Neuronal stem cell (in vitro differentiated cells): ENCODE measurements at regions not wholly inside any gene's neighbourhood (a gene's known extent, or its start where the extent isn't known, plus 50 kb on each side); places are given as distances from the start of the nearest gene placed in this dataset.

Source experiments
- DNase-seq: peaks from one replicate; pipeline ENCODE4 v3.0.0-alpha.2; 2013; ENCODE audit warnings: low spot score
- H2AFZ ChIP-seq: one replicate; pipeline ENCODE4 v1.6.1; 2013; ENCODE audit warnings: mild to moderate bottlenecking, low read length, inconsistent platforms
- H2AK5ac ChIP-seq: 2 replicates; pipeline ENCODE4 v1.6.1; 2013; ENCODE audit warnings: low read depth, mild to moderate bottlenecking, inconsistent platforms, low read length, moderate library complexity, mixed read lengths
- H2BK120ac ChIP-seq: 2 replicates; pipeline ENCODE4 v1.6.1; 2013; ENCODE audit warnings: low read depth, mild to moderate bottlenecking, inconsistent platforms, low read length, moderate library complexity, mixed read lengths
- H2BK12ac ChIP-seq: one replicate; pipeline ENCODE4 v1.6.1; 2013; ENCODE audit warnings: low read length, inconsistent platforms
- H2BK15ac ChIP-seq: 2 replicates; pipeline ENCODE4 v1.6.1; 2013; ENCODE audit warnings: mild to moderate bottlenecking, low read length, inconsistent platforms, mixed read lengths
- H2BK5ac ChIP-seq: one replicate; pipeline ENCODE4 v1.6.1; 2013; ENCODE audit warnings: inconsistent platforms, mild to moderate bottlenecking, low read length, moderate library complexity
- H3K14ac ChIP-seq: one replicate; pipeline ENCODE4 v1.6.1; 2013; ENCODE audit warnings: low read length, inconsistent platforms
- H3K18ac ChIP-seq: 2 replicates; pipeline ENCODE4 v1.6.1; 2013; ENCODE audit warnings: low read length, inconsistent platforms
- H3K23ac ChIP-seq: 2 replicates; pipeline ENCODE4 v1.6.1; 2013; ENCODE audit warnings: low read depth, mild to moderate bottlenecking, mixed read lengths, low read length, inconsistent platforms; ENCODE audit not compliant: poor library complexity
- H3K27ac ChIP-seq: replicated peaks from 3 replicates; pipeline ENCODE4 v1.5.1; 2013; ENCODE audit warnings: low read length, inconsistent platforms
- H3K27me3 ChIP-seq, 3 experiments: 2 replicates each; pipeline ENCODE4 v1.6.1; 2013; ENCODE audit warnings: low read length in 3 of 3, mild to moderate bottlenecking in 2 of 3, inconsistent platforms in 1 of 3, low read depth in 1 of 3, mixed read lengths in 1 of 3, moderate library complexity in 1 of 3; ENCODE audit not compliant: control insufficient read depth in 3 of 3, insufficient read depth in 3 of 3
- H3K36me3 ChIP-seq, 2 donors: replicated peaks in 1 of 2; 2 replicates each; pipeline ENCODE4 v1.6.1; 2013; ENCODE audit warnings: low read length in 2 of 2; ENCODE audit not compliant: control insufficient read depth in 2 of 2, insufficient read depth in 2 of 2
- H3K4ac ChIP-seq: 2 replicates; pipeline ENCODE4 v1.6.1; 2013; ENCODE audit warnings: inconsistent platforms, mild to moderate bottlenecking, low read length, moderate library complexity
- H3K4me1 ChIP-seq, 2 donors: 1 replicate in 1 of 2; 2 replicates in 1 of 2; pipeline ENCODE4 v1.6.1; 2013; ENCODE audit warnings: low read length in 2 of 2, low read depth in 1 of 2; ENCODE audit not compliant: control insufficient read depth in 2 of 2, insufficient read depth in 1 of 2
- H3K4me2 ChIP-seq: one replicate; pipeline ENCODE4 v1.6.1; 2013; ENCODE audit warnings: mild to moderate bottlenecking, low read length, inconsistent platforms; ENCODE audit not compliant: insufficient read depth, poor library complexity, severe bottlenecking
- H3K4me3 ChIP-seq, 2 donors: 2 replicates each; pipeline ENCODE4 v1.5.1; 2013; ENCODE audit warnings: low read length in 2 of 2, mild to moderate bottlenecking in 2 of 2, inconsistent platforms in 1 of 2, moderate library complexity in 1 of 2
- H3K79me1 ChIP-seq: one replicate; pipeline ENCODE4 v1.6.1; 2013; ENCODE audit warnings: low read depth, mild to moderate bottlenecking, inconsistent platforms, low read length, moderate library complexity
- H3K9ac ChIP-seq: one replicate; pipeline ENCODE4 v1.6.1; 2013; ENCODE audit warnings: mild to moderate bottlenecking, low read depth, low read length, inconsistent platforms; ENCODE audit not compliant: poor library complexity
- H3K9me3 ChIP-seq, 2 donors: replicated peaks in 1 of 2; 2 replicates each; pipeline versions ENCODE3 to v1.6.1; 2013; ENCODE audit warnings: low read length in 2 of 2, mild to moderate bottlenecking in 2 of 2, inconsistent platforms in 1 of 2, low read depth in 1 of 2, mixed read lengths in 1 of 2, moderate library complexity in 1 of 2; ENCODE audit not compliant: control insufficient read depth in 2 of 2, insufficient read depth in 1 of 2
- H4K8ac ChIP-seq: one replicate; pipeline ENCODE4 v1.6.1; 2013; ENCODE audit warnings: low read depth, mild to moderate bottlenecking, inconsistent platforms, low read length, moderate library complexity
- H4K91ac ChIP-seq: one replicate; pipeline ENCODE4 v1.6.1; 2013; ENCODE audit warnings: low read length, low read depth, mild to moderate bottlenecking, inconsistent platforms; ENCODE audit not compliant: poor library complexity
- WGBS, 2 donors: extraction: QIAGEN DNeasy Blood & Tissue Kit; methylation state at CpG; one replicate each; pipeline ENCODE4 v1.1.7; 2013; ENCODE audit warnings: missing lambda C conversion rate in 2 of 2, mixed read lengths in 1 of 2; ENCODE audit not compliant: insufficient read length in 2 of 2, insufficient replicate concordance in 1 of 2; ENCODE audit errors: extremely low coverage in 2 of 2; 5-methylcytosine and 5-hydroxymethylcytosine counted together

DNA sequence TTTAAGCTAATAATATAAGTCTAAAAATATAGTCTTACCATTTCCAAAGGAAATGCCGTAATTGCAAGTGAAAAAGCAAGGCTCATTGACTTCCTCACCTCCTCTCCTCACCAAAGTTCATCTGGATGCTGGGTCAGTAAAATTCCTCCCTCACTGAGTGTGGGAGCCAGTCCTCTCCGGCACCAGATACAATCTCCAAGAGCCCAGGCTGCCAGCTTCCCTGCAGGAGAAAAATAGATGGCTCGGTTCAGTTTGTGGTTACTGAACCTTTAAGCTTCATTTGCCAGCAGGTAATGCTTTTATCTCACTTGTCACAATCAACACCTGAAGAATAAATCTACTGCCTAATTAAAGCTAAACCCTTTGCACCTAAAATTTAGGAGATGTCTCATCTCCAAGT is 115.3 kb upstream of the VLDLR start:
- no peaks in the 10 kb centered on the region for H3K4me1 ChIP-seq
- H3K18ac ChIP-seq = no peak overlapping the region
- H4K91ac ChIP-seq = no peak overlapping the region
- H3K27me3 ChIP-seq = no peaks in the 10 kb centered on the region
- no peak overlapping the region for H2AFZ ChIP-seq
- H2AK5ac ChIP-seq = no peak overlapping the region
- no peaks in the 10 kb centered on the region for H3K79me1 ChIP-seq
- H3K36me3 ChIP-seq = no peaks in the 10 kb centered on the region
- H4K8ac ChIP-seq = no peak overlapping the region
- DNase-seq = no peak
- no peak overlapping the region for H2BK15ac ChIP-seq
- no peak overlapping the region for H3K14ac ChIP-seq
- no CpG with 5 or more reads among the region's 3 CpGs for WGBS, 2 donors
- no peak overlapping the region for H2BK120ac ChIP-seq
- H2BK12ac ChIP-seq = no peak overlapping the region
- no peak overlapping the region for H3K4me2 ChIP-seq
- no peaks in the 10 kb centered on the region for H3K9me3 ChIP-seq
- no peak overlapping the region for H3K4me3 ChIP-seq
- no peak overlapping the region for H2BK5ac ChIP-seq
- no peak overlapping the region for H3K27ac ChIP-seq
- no peak overlapping the region for H3K9ac ChIP-seq
- H3K4ac ChIP-seq = no peak overlapping the region
- no peak overlapping the region for H3K23ac ChIP-seq

GRCh38 chr9:2523591-2523990 is 98.0 kb upstream of the VLDLR start:
- H2BK12ac ChIP-seq = no peak overlapping the region
- no peak overlapping the region for H4K91ac ChIP-seq
- no peaks in the 10 kb centered on the region for H3K36me3 ChIP-seq
- H2AFZ ChIP-seq = no peak overlapping the region
- no peak overlapping the region for H2BK15ac ChIP-seq
- no peak overlapping the region for H3K14ac ChIP-seq
- no peak overlapping the region for H3K27ac ChIP-seq
- no peak overlapping the region for H3K4me3 ChIP-seq
- WGBS, 2 donors = no CpG with 5 or more reads among the region's 6 CpGs
- no peaks in the 10 kb centered on the region for H3K79me1 ChIP-seq
- H2AK5ac ChIP-seq = no peak overlapping the region
- no peak for DNase-seq
- no peak overlapping the region for H3K18ac ChIP-seq
- no peak overlapping the region for H3K23ac ChIP-seq
- no peak overlapping the region for H2BK5ac ChIP-seq
- no peak overlapping the region for H4K8ac ChIP-seq
- H3K4me1 ChIP-seq = no peaks in the 10 kb centered on the region
- H3K9me3 ChIP-seq = peaks cover 0 to 3% of the 10 kb centered on the region in 2 donors
- H3K4me2 ChIP-seq = no peak overlapping the region
- H3K4ac ChIP-seq = no peak overlapping the region
- H3K9ac ChIP-seq = no peak overlapping the region
- no peaks in the 10 kb centered on the region for H3K27me3 ChIP-seq
- H2BK120ac ChIP-seq = no peak overlapping the region

DNA sequence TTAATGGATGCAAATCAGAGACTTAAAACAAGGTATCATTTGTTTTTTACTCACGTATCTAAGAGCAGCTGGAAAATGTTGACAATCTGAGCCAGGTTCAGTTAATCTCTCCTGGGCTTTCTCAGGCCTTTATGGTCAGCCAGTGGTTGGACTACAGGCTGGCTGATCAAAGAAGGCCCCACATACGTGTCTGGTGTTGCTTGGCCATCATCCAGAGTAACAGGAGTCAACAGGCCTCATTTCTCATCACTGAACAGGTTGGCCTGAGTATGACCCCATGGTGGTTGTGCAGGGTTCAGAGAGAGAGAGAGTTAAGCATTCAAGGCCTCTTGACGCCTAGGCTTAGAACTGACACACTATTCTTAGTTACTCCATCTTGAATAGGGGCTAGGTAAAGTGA is 97.0 kb upstream of the VLDLR start:
- Histone ChIP-seq H2BK5ac (no peak overlapping the region), H3K9me3 (peaks cover 0 to 3% of the 10 kb centered on the region in 2 donors), H3K4me3 (no peak overlapping the region), H3K36me3 (no peaks in the 10 kb centered on the region), H3K18ac (no peak overlapping the region), H3K4me2 (no peak overlapping the region), H2AFZ (no peak overlapping the region), H2BK15ac (no peak overlapping the region), H3K27ac (no peak overlapping the region), H3K79me1 (no peaks in the 10 kb centered on the region), H3K4me1 (no peaks in the 10 kb centered on the region), H3K9ac (no peak overlapping the region), H4K8ac (no peak overlapping the region), H2BK12ac (no peak overlapping the region), H3K27me3 (no peaks in the 10 kb centered on the region), H4K91ac (no peak overlapping the region), H3K14ac (no peak overlapping the region), H2BK120ac (no peak overlapping the region), H3K4ac (no peak overlapping the region), H2AK5ac (no peak overlapping the region), H3K23ac (no peak overlapping the region)
- no peak for DNase-seq
- WGBS, 2 donors = no CpG with 5 or more reads among the region's 3 CpGs

DNA sequence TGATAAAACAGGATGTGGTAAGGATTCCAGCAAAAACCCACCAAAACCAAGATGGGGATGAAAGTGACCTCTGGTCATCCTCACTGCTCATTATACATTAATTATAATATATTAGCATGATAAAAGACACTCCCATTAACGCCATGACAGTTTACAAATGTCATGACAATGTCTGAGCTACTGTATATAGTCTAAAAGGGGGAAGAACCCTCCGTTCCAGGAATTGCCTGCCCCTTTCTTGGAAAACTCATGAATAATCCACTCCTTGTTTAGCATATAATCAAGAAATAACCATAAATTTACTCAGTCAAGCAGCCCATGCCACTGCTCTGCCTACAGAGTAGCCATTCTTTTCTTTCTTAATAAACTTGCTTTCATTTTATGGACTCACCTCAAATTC is 96.4 kb upstream of the VLDLR start:
- Histone ChIP-seq H3K27me3 (no peaks in the 10 kb centered on the region), H3K14ac (no peak overlapping the region), H3K18ac (no peak overlapping the region), H3K9ac (no peak overlapping the region), H3K4me3 (no peak overlapping the region), H2BK5ac (no peak overlapping the region), H3K9me3 (peaks cover 0 to 2% of the 10 kb centered on the region in 2 donors), H2BK120ac (no peak overlapping the region), H4K91ac (no peak overlapping the region), H3K36me3 (no peaks in the 10 kb centered on the region), H4K8ac (no peak overlapping the region), H3K4me1 (no peaks in the 10 kb centered on the region), H3K27ac (no peak overlapping the region), H3K79me1 (no peaks in the 10 kb centered on the region), H3K4me2 (no peak overlapping the region), H2AFZ (no peak overlapping the region), H2BK12ac (no peak overlapping the region), H3K4ac (no peak overlapping the region), H3K23ac (no peak overlapping the region), H2AK5ac (no peak overlapping the region), H2BK15ac (no peak overlapping the region)
- WGBS, 2 donors = no CpG with 5 or more reads among the region's 2 CpGs
- DNase-seq = no peak
